ENCODE measurements at regions not wholly inside any gene's neighbourhood (a gene's known extent, or its start where the extent isn't known, plus 50 kb on each side); places are given as distances from the start of the nearest gene placed in this dataset.

GRCh38 chr3:67104388-67104787 is 106.3 kb downstream of the KBTBD8 start:
- TF ChIP-seq CTCF (IDR thresholded peaks at IDR 0.05; ENCODE audit: insufficient read depth, low read depth, low read length) = no peak
- no peak overlapping the region for H3K4me3 ChIP-seq (ENCODE audit: low read depth, low read length)
- no peak for DNase-seq (ENCODE audit: low read depth)

GRCh38 chr3:67106874-67107273 is 108.8 kb downstream of the KBTBD8 start:
- no peak for DNase-seq (ENCODE audit: low read depth)
- TF ChIP-seq CTCF (IDR thresholded peaks at IDR 0.05; ENCODE audit: insufficient read depth, low read depth, low read length) = no peak
- no peak overlapping the region for H3K4me3 ChIP-seq (ENCODE audit: low read depth, low read length)

- H3K4me3 ChIP-seq (ENCODE audit: low read depth, low read length) = no peak overlapping the region
- peak; percentile 70 for TF ChIP-seq CTCF (IDR thresholded peaks at IDR 0.05; ENCODE audit: insufficient read depth, low read depth, low read length)
- peak; percentile 82 for DNase-seq (ENCODE audit: low read depth)
Observed at GRCh38 chr3:67109651-67110204, 111.6 kb downstream of the KBTBD8 start.

- DNase-seq (ENCODE audit: low read depth) = peak; percentile 87
- H3K4me3 ChIP-seq (ENCODE audit: low read depth, low read length) = no peak overlapping the region
- peak; percentile 98 for TF ChIP-seq CTCF (IDR thresholded peaks at IDR 0.05; ENCODE audit: insufficient read depth, low read depth, low read length)
Observed at GRCh38 chr3:67113802-67114407, 115.8 kb downstream of the KBTBD8 start.

- H3K4me3 ChIP-seq (ENCODE audit: low read depth, low read length) = no peak overlapping the region
- TF ChIP-seq CTCF (IDR thresholded peaks at IDR 0.05; ENCODE audit: insufficient read depth, low read depth, low read length) = no peak
- DNase-seq (ENCODE audit: low read depth) = no peak
Observed at GRCh38 chr3:67118122-67118521, 120.0 kb downstream of the KBTBD8 start.

- no peak overlapping the region for H3K4me3 ChIP-seq (ENCODE audit: low read depth, low read length)
- TF ChIP-seq CTCF (IDR thresholded peaks at IDR 0.05; ENCODE audit: insufficient read depth, low read depth, low read length) = no peak
- no peak for DNase-seq (ENCODE audit: low read depth)
Observed at GRCh38 chr3:67118635-67119034, 120.5 kb downstream of the KBTBD8 start.

GRCh38 chr3:67123914-67124313 is 125.8 kb downstream of the KBTBD8 start:
- TF ChIP-seq CTCF (IDR thresholded peaks at IDR 0.05; ENCODE audit: insufficient read depth, low read depth, low read length) = no peak
- no peak overlapping the region for H3K4me3 ChIP-seq (ENCODE audit: low read depth, low read length)
- DNase-seq (ENCODE audit: low read depth) = no peak
